ENCODE measurements at regions not wholly inside any gene's neighbourhood (a gene's known extent, or its start where the extent isn't known, plus 50 kb on each side); places are given as distances from the start of the nearest gene placed in this dataset.

DNA sequence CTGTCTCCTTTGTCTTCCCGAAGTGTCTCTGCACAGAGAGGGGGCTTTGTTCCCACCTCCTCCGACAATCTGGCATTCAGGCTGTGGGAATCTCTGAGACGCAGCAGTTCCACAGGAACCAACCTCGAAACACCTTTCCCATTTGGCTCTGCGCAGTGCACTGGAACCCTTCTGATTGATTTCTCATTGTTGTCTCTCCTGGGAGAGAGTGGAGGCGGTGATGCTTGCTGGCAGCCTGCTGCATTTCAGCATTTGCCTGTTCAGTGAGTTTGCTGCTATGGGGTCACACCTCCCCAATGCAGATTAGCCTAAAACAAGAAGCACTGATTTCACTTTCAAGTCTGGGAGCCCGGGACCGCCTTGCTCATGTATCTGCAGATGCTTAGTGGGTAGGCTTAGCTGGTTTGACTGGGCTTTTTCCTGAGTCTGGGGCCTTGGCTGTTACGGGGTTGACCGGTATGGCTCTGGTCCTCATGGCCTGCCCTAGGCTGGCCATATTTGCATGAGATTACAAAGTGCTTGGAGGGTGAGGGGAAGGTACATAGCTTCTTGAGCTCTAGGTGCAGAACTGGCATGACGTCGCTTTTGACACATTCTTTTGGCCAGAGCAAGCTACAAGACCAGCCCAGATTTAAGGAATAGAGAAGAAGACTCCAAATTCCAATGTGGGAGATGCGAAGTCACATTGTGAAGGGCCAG, 695.3 kb downstream of the PTPRU start (continued):
- TF ChIP-seq GABPA (IDR thresholded peaks at IDR 0.05; ENCODE audit: low read depth) = no peak
- no peak for TF ChIP-seq JUNB (IDR thresholded peaks at IDR 0.05)

DNA sequence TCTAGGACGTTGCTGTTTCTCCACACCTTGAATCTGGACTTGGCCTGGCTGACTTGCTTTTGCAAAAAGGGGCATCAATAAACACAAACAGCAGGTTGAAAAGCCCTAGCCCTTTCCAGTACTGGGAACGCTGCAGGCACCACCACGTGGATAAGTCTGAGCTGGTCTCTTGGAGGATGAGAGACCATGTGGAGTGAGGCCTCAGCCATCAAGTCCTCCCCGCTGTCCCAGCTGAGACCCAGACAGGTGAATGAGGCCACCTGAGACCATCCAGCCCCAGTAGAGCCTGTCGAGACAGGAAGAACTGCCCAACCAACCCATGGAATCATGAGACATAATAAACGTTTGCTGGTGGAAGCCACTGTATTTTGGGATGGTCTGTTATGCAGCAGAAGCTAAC, 688.7 kb downstream of the PTPRU start:
- DNase-seq (ENCODE audit: low read depth, low spot score) = no peak
- BruUV-seq (replicated peaks) = no TSS peak

More for the DNA sequence above, 688.7 kb downstream of the PTPRU start:
- H3K27me3 ChIP-seq (replicated peaks in 1 of 2; ENCODE audit: control insufficient read depth in 2 of 2, insufficient read depth in 2 of 2, low read length in 1 of 2) = no peaks in the 10 kb centered on the region; a peak in 1 of 4 replicates
- H3K79me2 ChIP-seq (ENCODE audit: control insufficient read depth, insufficient read depth, low read length) = no peaks in the 10 kb centered on the region
- H3K27ac ChIP-seq (ENCODE audit: control insufficient read depth, insufficient read depth) = no peak overlapping the region
- intact Hi-C loops (cut with micrococcal nuclease; ENCODE audit: unreplicated experiment) (no loop called here), in situ Hi-C loops (cut with MboI) (no loop called here)
- POLR2A ChIA-PET = no interaction called here
- no peaks in the 10 kb centered on the region for H3K9me3 ChIP-seq (replicated peaks; ENCODE audit: control insufficient read depth, insufficient read depth, low read length)
- CTCF ChIA-PET = no interaction called here
- TF ChIP-seq RFX5 (IDR thresholded peaks at IDR 0.05; ENCODE audit: low read depth, low read length) (no peak), SUPT20H (IDR thresholded peaks at IDR 0.05; ENCODE audit: borderline replicate concordance, control insufficient read depth, low read depth, low read length) (no peak), MEF2B (IDR thresholded peaks at IDR 0.05; ENCODE audit: partially characterized antibody, poor library complexity, severe bottlenecking) (no peak), SUZ12 (IDR thresholded peaks at IDR 0.05; ENCODE audit: unreplicated experiment) (no peak), YBX1 (IDR thresholded peaks at IDR 0.05) (no peak), BMI1 (IDR thresholded peaks at IDR 0.05; ENCODE audit: borderline replicate concordance) (no peak), CBFB (IDR thresholded peaks at IDR 0.05; ENCODE audit: low read depth) (no peak), TCF3 (IDR thresholded peaks at IDR 0.05; ENCODE audit: borderline replicate concordance, insufficient read depth, low read depth, low read length) (no peak), ZNF622 (IDR thresholded peaks at IDR 0.05) (no peak)
- TF ChIP-seq, protein P1, sequence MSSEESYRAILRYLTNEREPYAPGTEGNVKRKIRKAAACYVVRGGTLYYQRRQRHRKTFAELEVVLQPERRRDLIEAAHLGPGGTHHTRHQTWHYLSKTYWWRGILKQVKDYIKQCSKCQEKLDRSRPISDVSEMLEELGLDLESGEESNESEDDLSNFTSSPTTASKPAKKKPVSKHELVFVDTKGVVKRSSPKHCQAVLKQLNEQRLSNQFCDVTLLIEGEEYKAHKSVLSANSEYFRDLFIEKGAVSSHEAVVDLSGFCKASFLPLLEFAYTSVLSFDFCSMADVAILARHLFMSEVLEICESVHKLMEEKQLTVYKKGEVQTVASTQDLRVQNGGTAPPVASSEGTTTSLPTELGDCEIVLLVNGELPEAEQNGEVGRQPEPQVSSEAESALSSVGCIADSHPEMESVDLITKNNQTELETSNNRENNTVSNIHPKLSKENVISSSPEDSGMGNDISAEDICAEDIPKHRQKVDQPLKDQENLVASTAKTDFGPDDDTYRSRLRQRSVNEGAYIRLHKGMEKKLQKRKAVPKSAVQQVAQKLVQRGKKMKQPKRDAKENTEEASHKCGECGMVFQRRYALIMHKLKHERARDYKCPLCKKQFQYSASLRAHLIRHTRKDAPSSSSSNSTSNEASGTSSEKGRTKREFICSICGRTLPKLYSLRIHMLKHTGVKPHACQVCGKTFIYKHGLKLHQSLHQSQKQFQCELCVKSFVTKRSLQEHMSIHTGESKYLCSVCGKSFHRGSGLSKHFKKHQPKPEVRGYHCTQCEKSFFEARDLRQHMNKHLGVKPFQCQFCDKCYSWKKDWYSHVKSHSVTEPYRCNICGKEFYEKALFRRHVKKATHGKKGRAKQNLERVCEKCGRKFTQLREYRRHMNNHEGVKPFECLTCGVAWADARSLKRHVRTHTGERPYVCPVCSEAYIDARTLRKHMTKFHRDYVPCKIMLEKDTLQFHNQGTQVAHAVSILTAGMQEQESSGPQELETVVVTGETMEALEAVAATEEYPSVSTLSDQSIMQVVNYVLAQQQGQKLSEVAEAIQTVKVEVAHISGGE (CRISPR knock-in tag; IDR thresholded peaks at IDR 0.05) = no peak
- TF ChIP-seq, protein P2, sequence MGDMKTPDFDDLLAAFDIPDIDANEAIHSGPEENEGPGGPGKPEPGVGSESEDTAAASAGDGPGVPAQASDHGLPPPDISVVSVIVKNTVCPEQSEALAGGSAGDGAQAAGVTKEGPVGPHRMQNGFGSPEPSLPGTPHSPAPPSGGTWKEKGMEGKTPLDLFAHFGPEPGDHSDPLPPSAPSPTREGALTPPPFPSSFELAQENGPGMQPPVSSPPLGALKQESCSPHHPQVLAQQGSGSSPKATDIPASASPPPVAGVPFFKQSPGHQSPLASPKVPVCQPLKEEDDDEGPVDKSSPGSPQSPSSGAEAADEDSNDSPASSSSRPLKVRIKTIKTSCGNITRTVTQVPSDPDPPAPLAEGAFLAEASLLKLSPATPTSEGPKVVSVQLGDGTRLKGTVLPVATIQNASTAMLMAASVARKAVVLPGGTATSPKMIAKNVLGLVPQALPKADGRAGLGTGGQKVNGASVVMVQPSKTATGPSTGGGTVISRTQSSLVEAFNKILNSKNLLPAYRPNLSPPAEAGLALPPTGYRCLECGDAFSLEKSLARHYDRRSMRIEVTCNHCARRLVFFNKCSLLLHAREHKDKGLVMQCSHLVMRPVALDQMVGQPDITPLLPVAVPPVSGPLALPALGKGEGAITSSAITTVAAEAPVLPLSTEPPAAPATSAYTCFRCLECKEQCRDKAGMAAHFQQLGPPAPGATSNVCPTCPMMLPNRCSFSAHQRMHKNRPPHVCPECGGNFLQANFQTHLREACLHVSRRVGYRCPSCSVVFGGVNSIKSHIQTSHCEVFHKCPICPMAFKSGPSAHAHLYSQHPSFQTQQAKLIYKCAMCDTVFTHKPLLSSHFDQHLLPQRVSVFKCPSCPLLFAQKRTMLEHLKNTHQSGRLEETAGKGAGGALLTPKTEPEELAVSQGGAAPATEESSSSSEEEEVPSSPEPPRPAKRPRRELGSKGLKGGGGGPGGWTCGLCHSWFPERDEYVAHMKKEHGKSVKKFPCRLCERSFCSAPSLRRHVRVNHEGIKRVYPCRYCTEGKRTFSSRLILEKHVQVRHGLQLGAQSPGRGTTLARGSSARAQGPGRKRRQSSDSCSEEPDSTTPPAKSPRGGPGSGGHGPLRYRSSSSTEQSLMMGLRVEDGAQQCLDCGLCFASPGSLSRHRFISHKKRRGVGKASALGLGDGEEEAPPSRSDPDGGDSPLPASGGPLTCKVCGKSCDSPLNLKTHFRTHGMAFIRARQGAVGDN (IDR thresholded peaks at IDR 0.05) = no peak
- ATAC-seq = no peak
- H3K36me3 ChIP-seq (ENCODE audit: control insufficient read depth in 2 of 2, insufficient read depth in 2 of 2, low read length in 1 of 2) = no peaks in the 10 kb centered on the region
- no peak overlapping the region for H3K4me3 ChIP-seq
- no peak overlapping the region for H3K9ac ChIP-seq (ENCODE audit: control insufficient read depth, insufficient read depth, low read length)
- no peak overlapping the region for H3K4me2 ChIP-seq (ENCODE audit: control insufficient read depth, insufficient read depth)
- FAIRE-seq = no peak
- 0% methylated on average over 6 of the region's 6 CpGs for WGBS (ENCODE audit: insufficient coverage, insufficient replicate concordance, low lambda C conversion rate, missing lambda C conversion rate)
- H2AFZ ChIP-seq (ENCODE audit: control insufficient read depth, low read depth, low read length) = no peak overlapping the region
- RAD21 ChIA-PET (ENCODE audit: unreplicated experiment) = no interaction called here
- SMC1A ChIA-PET (ENCODE audit: uncharacterized antibody, unreplicated experiment) = no interaction called here
- no peaks in the 10 kb centered on the region for H4K20me1 ChIP-seq (ENCODE audit: control insufficient read depth, insufficient read depth)
- H3K4me1 ChIP-seq (ENCODE audit: control insufficient read depth, insufficient read depth, low read length) = no peaks in the 10 kb centered on the region
